ENCODE measurements at regions not wholly inside any gene's neighbourhood (a gene's known extent, or its start where the extent isn't known, plus 50 kb on each side); places are given as distances from the start of the nearest gene placed in this dataset.

GRCh38 chr12:64998371-64999147 lies 122.5 kb downstream of the WIF1 start (continued):
- TF ChIP-seq, protein P1, sequence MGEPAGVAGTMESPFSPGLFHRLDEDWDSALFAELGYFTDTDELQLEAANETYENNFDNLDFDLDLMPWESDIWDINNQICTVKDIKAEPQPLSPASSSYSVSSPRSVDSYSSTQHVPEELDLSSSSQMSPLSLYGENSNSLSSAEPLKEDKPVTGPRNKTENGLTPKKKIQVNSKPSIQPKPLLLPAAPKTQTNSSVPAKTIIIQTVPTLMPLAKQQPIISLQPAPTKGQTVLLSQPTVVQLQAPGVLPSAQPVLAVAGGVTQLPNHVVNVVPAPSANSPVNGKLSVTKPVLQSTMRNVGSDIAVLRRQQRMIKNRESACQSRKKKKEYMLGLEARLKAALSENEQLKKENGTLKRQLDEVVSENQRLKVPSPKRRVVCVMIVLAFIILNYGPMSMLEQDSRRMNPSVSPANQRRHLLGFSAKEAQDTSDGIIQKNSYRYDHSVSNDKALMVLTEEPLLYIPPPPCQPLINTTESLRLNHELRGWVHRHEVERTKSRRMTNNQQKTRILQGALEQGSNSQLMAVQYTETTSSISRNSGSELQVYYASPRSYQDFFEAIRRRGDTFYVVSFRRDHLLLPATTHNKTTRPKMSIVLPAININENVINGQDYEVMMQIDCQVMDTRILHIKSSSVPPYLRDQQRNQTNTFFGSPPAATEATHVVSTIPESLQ (CRISPR knock-in tag; IDR thresholded peaks at IDR 0.05), result no peak
- TF ChIP-seq, protein P2, sequence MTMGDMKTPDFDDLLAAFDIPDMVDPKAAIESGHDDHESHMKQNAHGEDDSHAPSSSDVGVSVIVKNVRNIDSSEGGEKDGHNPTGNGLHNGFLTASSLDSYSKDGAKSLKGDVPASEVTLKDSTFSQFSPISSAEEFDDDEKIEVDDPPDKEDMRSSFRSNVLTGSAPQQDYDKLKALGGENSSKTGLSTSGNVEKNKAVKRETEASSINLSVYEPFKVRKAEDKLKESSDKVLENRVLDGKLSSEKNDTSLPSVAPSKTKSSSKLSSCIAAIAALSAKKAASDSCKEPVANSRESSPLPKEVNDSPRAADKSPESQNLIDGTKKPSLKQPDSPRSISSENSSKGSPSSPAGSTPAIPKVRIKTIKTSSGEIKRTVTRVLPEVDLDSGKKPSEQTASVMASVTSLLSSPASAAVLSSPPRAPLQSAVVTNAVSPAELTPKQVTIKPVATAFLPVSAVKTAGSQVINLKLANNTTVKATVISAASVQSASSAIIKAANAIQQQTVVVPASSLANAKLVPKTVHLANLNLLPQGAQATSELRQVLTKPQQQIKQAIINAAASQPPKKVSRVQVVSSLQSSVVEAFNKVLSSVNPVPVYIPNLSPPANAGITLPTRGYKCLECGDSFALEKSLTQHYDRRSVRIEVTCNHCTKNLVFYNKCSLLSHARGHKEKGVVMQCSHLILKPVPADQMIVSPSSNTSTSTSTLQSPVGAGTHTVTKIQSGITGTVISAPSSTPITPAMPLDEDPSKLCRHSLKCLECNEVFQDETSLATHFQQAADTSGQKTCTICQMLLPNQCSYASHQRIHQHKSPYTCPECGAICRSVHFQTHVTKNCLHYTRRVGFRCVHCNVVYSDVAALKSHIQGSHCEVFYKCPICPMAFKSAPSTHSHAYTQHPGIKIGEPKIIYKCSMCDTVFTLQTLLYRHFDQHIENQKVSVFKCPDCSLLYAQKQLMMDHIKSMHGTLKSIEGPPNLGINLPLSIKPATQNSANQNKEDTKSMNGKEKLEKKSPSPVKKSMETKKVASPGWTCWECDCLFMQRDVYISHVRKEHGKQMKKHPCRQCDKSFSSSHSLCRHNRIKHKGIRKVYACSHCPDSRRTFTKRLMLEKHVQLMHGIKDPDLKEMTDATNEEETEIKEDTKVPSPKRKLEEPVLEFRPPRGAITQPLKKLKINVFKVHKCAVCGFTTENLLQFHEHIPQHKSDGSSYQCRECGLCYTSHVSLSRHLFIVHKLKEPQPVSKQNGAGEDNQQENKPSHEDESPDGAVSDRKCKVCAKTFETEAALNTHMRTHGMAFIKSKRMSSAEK (CRISPR knock-in tag; IDR thresholded peaks at IDR 0.05; ENCODE audit: borderline replicate concordance), result no peak
- TF ChIP-seq GRHL2 (CRISPR knock-in tag; IDR thresholded peaks at IDR 0.05; ENCODE audit: insufficient replicate concordance, severe bottlenecking), result no peak
- no peak for TF ChIP-seq USF2 (CRISPR knock-in tag; IDR thresholded peaks at IDR 0.05)
- no peak for TF ChIP-seq FOXP1 (CRISPR knock-in tag; IDR thresholded peaks at IDR 0.05; ENCODE audit: borderline replicate concordance)
- no peak for TF ChIP-seq NFE2L1 (CRISPR knock-in tag; IDR thresholded peaks at IDR 0.05)
- TF ChIP-seq SMAD3 (CRISPR knock-in tag; IDR thresholded peaks at IDR 0.05; ENCODE audit: borderline replicate concordance), result no peak
- no peak for TF ChIP-seq ZNF121 (CRISPR knock-in tag; IDR thresholded peaks at IDR 0.05)

GRCh38 chr12:64999148-64999425 lies 122.0 kb downstream of the WIF1 start:
- Mint-ChIP-seq H3K36me3 (peaks cover 24% of the 10 kb centered on the region), H3K27me3 (ENCODE audit: low read depth) (peaks cover 43% of the 10 kb centered on the region), H3K27ac (no peak overlapping the region), H3K9me3 (peaks cover 33% of the 10 kb centered on the region), H3K4me3 (no peak overlapping the region), H3K4me1 (peaks cover 42% of the 10 kb centered on the region)
- POLR2A ChIA-PET, result no interaction called here
- TF ChIP-seq ZNF138 (CRISPR knock-in tag; conservative IDR thresholded peaks at IDR 0.05), result no peak
- no peak for TF ChIP-seq ZNF416 (CRISPR knock-in tag; IDR thresholded peaks at IDR 0.05)
- TF ChIP-seq, protein P3, sequence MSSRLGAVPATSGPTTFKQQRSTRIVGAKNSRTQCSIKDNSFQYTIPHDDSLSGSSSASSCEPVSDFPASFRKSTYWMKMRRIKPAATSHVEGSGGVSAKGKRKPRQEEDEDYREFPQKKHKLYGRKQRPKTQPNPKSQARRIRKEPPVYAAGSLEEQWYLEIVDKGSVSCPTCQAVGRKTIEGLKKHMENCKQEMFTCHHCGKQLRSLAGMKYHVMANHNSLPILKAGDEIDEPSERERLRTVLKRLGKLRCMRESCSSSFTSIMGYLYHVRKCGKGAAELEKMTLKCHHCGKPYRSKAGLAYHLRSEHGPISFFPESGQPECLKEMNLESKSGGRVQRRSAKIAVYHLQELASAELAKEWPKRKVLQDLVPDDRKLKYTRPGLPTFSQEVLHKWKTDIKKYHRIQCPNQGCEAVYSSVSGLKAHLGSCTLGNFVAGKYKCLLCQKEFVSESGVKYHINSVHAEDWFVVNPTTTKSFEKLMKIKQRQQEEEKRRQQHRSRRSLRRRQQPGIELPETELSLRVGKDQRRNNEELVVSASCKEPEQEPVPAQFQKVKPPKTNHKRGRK (CRISPR knock-in tag; IDR thresholded peaks at IDR 0.05; ENCODE audit: borderline replicate concordance), result no peak
- no peak for TF ChIP-seq JUN (CRISPR knock-in tag; IDR thresholded peaks at IDR 0.05)
- DNase-seq (ENCODE audit: low spot score) (no peak), ATAC-seq (no peak)
- CTCF ChIA-PET, result interaction anchor here (1.2 kb wide), 1 partner anchor 40 kb away, joined by 4 read pairs; no protein-coding TSS in a partner anchor
